Osteoblast (primary cell): ENCODE measurements at regions not wholly inside any gene's neighbourhood (a gene's known extent, or its start where the extent isn't known, plus 50 kb on each side); places are given as distances from the start of the nearest gene placed in this dataset.

Source experiments
- DNase-seq: peaks from one replicate; pipeline ENCODE4 v3.0.0; 2011; ENCODE audit warnings: low spot score, mixed read lengths; ENCODE audit not compliant: insufficient read length; ENCODE audit errors: missing footprints
- H2AFZ ChIP-seq: 2 replicates; pipeline ENCODE4 v1.6.0; 2011; ENCODE audit warnings: mild to moderate bottlenecking, low read length
- H3K27ac ChIP-seq: 2 replicates; pipeline ENCODE4 v1.5.1; 2011; ENCODE audit warnings: mild to moderate bottlenecking, low read depth, low read length, moderate library complexity
- H3K27me3 ChIP-seq: 2 replicates; pipeline ENCODE4 v1.6.0; 2012; ENCODE audit warnings: mild to moderate bottlenecking, control low read depth, inconsistent platforms, low read length, moderate library complexity; ENCODE audit not compliant: insufficient read depth
- H3K36me3 ChIP-seq: 2 replicates; pipeline ENCODE4 v1.5.1; 2011; ENCODE audit warnings: mild to moderate bottlenecking, low read length, control low read depth, moderate library complexity; ENCODE audit not compliant: insufficient read depth
- H3K4me1 ChIP-seq: 2 replicates; pipeline ENCODE4 v1.5.1; 2011; ENCODE audit warnings: mild to moderate bottlenecking, low read length, control low read depth, moderate library complexity; ENCODE audit not compliant: insufficient read depth
- H3K4me2 ChIP-seq: 2 replicates; pipeline ENCODE4 v1.6.0; 2011; ENCODE audit warnings: mild to moderate bottlenecking, low read length; ENCODE audit not compliant: insufficient read depth
- H3K4me3 ChIP-seq: fragments of 200-600 bp; sonication (generic); 3 replicates; pipeline ENCODE4 v1.5.1; 2012; ENCODE audit warnings: mild to moderate bottlenecking, low read length, inconsistent platforms; ENCODE audit not compliant: insufficient read depth
- H3K79me2 ChIP-seq: 2 replicates; pipeline ENCODE4 v1.6.0; 2012; ENCODE audit warnings: mild to moderate bottlenecking, low read length, control low read depth, inconsistent platforms; ENCODE audit not compliant: insufficient read depth
- H3K9me3 ChIP-seq: 2 replicates; pipeline ENCODE4 v1.5.1; 2011; ENCODE audit warnings: low read depth, low read length, control low read depth
- H4K20me1 ChIP-seq: 2 replicates; pipeline ENCODE4 v1.6.0; 2012; ENCODE audit warnings: mild to moderate bottlenecking, low read length, control low read depth; ENCODE audit not compliant: insufficient read depth
- TF ChIP-seq, protein P1 (sequence below): IDR thresholded peaks from 2 replicates; pipeline ENCODE4 v1.5.1; 2011; ENCODE audit warnings: mild to moderate bottlenecking, low read depth, low read length, moderate library complexity; ENCODE audit errors: extremely low read depth

DNA sequence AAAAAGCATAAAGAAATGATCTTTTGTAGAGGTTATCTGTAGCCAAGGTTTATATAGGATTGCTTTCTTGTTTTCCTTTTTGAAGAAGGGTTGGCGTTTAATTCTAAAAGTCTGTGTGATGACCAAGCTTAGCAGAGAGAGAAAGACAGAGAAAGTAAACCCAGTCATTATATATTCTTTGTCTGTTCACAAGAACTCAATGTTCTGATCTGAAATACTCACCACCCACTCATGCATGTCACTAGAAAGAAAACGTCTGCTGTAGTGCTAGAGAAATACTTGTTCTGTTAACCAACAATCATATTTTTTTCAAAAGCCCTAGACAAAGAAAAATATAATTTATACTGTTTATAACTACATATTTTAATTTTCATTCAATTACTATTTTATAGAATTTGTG lies 173.7 kb upstream of the SLITRK5 start:
- DNase-seq = no peak
- TF ChIP-seq, protein P1, sequence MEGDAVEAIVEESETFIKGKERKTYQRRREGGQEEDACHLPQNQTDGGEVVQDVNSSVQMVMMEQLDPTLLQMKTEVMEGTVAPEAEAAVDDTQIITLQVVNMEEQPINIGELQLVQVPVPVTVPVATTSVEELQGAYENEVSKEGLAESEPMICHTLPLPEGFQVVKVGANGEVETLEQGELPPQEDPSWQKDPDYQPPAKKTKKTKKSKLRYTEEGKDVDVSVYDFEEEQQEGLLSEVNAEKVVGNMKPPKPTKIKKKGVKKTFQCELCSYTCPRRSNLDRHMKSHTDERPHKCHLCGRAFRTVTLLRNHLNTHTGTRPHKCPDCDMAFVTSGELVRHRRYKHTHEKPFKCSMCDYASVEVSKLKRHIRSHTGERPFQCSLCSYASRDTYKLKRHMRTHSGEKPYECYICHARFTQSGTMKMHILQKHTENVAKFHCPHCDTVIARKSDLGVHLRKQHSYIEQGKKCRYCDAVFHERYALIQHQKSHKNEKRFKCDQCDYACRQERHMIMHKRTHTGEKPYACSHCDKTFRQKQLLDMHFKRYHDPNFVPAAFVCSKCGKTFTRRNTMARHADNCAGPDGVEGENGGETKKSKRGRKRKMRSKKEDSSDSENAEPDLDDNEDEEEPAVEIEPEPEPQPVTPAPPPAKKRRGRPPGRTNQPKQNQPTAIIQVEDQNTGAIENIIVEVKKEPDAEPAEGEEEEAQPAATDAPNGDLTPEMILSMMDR = no peak
- no peaks in the 10 kb centered on the region for H3K79me2 ChIP-seq
- H3K27ac ChIP-seq = no peak overlapping the region
- no peak overlapping the region for H2AFZ ChIP-seq
- H4K20me1 ChIP-seq = no peaks in the 10 kb centered on the region
- no peaks in the 10 kb centered on the region for H3K36me3 ChIP-seq
- H3K4me1 ChIP-seq = no peaks in the 10 kb centered on the region
- H3K9me3 ChIP-seq = peaks cover 4% of the 10 kb centered on the region
- no peaks in the 10 kb centered on the region for H3K27me3 ChIP-seq
- no peak overlapping the region for H3K4me2 ChIP-seq
- no peak overlapping the region for H3K4me3 ChIP-seq

DNA sequence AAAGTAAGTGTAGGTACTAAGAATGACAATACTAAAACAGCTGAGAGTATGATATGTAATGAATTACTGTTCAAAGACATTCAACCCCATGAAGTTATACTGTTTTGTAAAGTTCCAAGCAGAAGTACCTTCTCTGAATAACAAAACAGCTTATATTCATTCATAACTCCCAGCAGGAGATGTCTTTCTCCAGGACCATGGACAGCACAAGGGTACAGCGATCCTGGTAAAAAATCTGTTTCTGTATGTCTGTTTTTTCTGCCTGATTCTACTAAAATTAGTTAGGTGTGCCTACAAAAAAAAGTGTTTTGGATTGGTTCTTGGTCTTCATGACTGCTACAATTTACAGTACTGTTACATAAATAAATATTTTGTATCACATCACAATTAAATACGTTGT lies 172.5 kb upstream of the SLITRK5 start:
- Histone ChIP-seq H3K79me2 (no peaks in the 10 kb centered on the region), H3K4me2 (no peak overlapping the region), H3K4me1 (no peaks in the 10 kb centered on the region), H2AFZ (no peak overlapping the region), H3K9me3 (peaks cover 4% of the 10 kb centered on the region), H4K20me1 (no peaks in the 10 kb centered on the region), H3K27ac (no peak overlapping the region), H3K4me3 (no peak overlapping the region), H3K36me3 (no peaks in the 10 kb centered on the region), H3K27me3 (no peaks in the 10 kb centered on the region)
- DNase-seq = no peak
- TF ChIP-seq, protein P1 = no peak

DNA sequence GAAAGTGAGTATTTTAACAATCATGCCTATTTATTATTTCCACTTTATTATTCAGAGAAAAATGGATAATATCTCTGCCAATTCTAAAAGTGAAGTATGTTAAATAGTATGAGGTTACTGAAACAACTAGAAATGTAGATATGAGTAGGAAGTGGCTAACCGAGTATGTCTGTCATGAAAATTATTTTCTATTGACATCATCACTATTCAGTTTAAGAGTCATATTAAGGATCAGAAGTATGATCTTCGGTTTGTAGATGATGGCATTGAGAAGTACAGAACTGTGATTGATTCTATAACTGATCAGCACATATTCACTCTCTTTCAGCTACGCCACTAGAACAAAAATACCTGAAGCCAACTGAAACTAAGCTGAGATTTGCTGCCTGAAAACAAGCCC lies 146.4 kb upstream of the SLITRK5 start:
- no peaks in the 10 kb centered on the region for H3K79me2 ChIP-seq
- H3K9me3 ChIP-seq = peaks cover 7% of the 10 kb centered on the region
- no peaks in the 10 kb centered on the region for H3K4me1 ChIP-seq
- no peak overlapping the region for H3K4me2 ChIP-seq
- H2AFZ ChIP-seq = no peak overlapping the region
- no peaks in the 10 kb centered on the region for H3K27me3 ChIP-seq
- no peak overlapping the region for H3K4me3 ChIP-seq
- H3K36me3 ChIP-seq = no peaks in the 10 kb centered on the region
- no peak overlapping the region for H3K27ac ChIP-seq
- TF ChIP-seq, protein P1 = no peak
- no peak for DNase-seq
- H4K20me1 ChIP-seq = no peaks in the 10 kb centered on the region

DNA sequence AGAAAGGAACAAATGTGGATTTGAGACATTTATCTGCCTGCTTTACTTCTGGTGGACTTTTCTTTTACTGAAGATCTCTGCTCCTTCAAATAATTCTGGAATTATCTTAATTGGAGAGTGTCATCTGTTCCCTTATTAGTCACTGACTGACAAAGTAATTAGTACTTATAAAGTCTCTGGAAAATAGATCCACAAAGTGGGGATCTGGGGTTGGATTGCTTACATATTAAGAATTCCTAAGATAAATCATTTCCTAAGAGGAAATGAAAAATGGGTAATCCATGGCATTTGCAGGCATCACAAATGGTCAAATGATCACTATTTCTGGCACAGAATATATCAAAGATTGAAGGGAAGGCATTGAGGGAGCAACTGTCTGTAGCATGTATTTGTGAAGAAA lies 137.4 kb upstream of the SLITRK5 start:
- H4K20me1 ChIP-seq = no peaks in the 10 kb centered on the region
- no peak overlapping the region for H3K4me2 ChIP-seq
- no peaks in the 10 kb centered on the region for H3K27me3 ChIP-seq
- DNase-seq = no peak
- no peak overlapping the region for H3K4me3 ChIP-seq
- H3K4me1 ChIP-seq = no peaks in the 10 kb centered on the region
- H3K36me3 ChIP-seq = no peaks in the 10 kb centered on the region
- H3K27ac ChIP-seq = no peak overlapping the region
- no peak overlapping the region for H2AFZ ChIP-seq
- peaks cover 2% of the 10 kb centered on the region for H3K9me3 ChIP-seq
- H3K79me2 ChIP-seq = no peaks in the 10 kb centered on the region
- TF ChIP-seq, protein P1 = no peak
